Trophoblast cell (in vitro differentiated cells and primary cell): ENCODE measurements at regions not wholly inside any gene's neighbourhood (a gene's known extent, or its start where the extent isn't known, plus 50 kb on each side); places are given as distances from the start of the nearest gene placed in this dataset.

Experiments used
- DNase-seq, 2 donors: peaks; one replicate each; pipeline ENCODE4 v3.0.0-alpha.2; 2016
- H2AFZ ChIP-seq: 2 replicates; pipeline ENCODE4 v1.6.1; 2013; ENCODE audit warnings: low read length, moderate library complexity, mild to moderate bottlenecking; ENCODE audit not compliant: insufficient read depth, poor library complexity
- H2AK5ac ChIP-seq: 2 replicates; pipeline ENCODE4 v1.6.1; 2013; ENCODE audit warnings: mild to moderate bottlenecking, low read length
- H2BK120ac ChIP-seq: 2 replicates; pipeline ENCODE4 v1.6.1; 2013; ENCODE audit warnings: low read length, mild to moderate bottlenecking, moderate library complexity; ENCODE audit not compliant: insufficient read depth, poor library complexity
- H2BK12ac ChIP-seq: 2 replicates; pipeline ENCODE4 v1.6.1; 2013; ENCODE audit warnings: mild to moderate bottlenecking, low read length, moderate library complexity
- H2BK5ac ChIP-seq: 2 replicates; pipeline ENCODE4 v1.6.1; 2013; ENCODE audit warnings: low read length, low read depth, moderate library complexity, mild to moderate bottlenecking; ENCODE audit not compliant: poor library complexity
- H3K14ac ChIP-seq: 2 replicates; pipeline ENCODE4 v1.6.1; 2013; ENCODE audit warnings: mild to moderate bottlenecking, low read length
- H3K18ac ChIP-seq: 2 replicates; pipeline ENCODE4 v1.6.1; 2013; ENCODE audit warnings: mild to moderate bottlenecking, low read length
- H3K23ac ChIP-seq: 2 replicates; pipeline ENCODE4 v1.6.1; 2013; ENCODE audit warnings: low read length
- H3K27ac ChIP-seq: 2 replicates; pipeline ENCODE4 v1.5.1; 2013; ENCODE audit warnings: low read depth, mild to moderate bottlenecking, inconsistent platforms, low read length, moderate library complexity
- H3K27me3 ChIP-seq: 2 replicates; pipeline ENCODE4 v1.6.1; 2013; ENCODE audit warnings: inconsistent platforms, mild to moderate bottlenecking, low read length, moderate library complexity; ENCODE audit not compliant: insufficient read depth
- H3K36me3 ChIP-seq, 2 experiments: 1 replicate in 1 of 2; 2 replicates in 1 of 2; pipeline ENCODE4 v1.6.1; 2013; ENCODE audit warnings: low read length in 2 of 2, mild to moderate bottlenecking in 2 of 2, moderate library complexity in 1 of 2; ENCODE audit not compliant: insufficient read depth in 2 of 2, control insufficient read depth in 1 of 2
- H3K4ac ChIP-seq: 2 replicates; pipeline ENCODE4 v1.6.1; 2013; ENCODE audit warnings: low read depth, mild to moderate bottlenecking, low read length, moderate library complexity
- H3K4me1 ChIP-seq, 2 experiments: 1 replicate in 1 of 2; 2 replicates in 1 of 2; pipeline ENCODE4 v1.6.1; 2013; ENCODE audit warnings: low read length in 2 of 2, mild to moderate bottlenecking in 2 of 2, moderate library complexity in 1 of 2; ENCODE audit not compliant: insufficient read depth in 2 of 2, control insufficient read depth in 1 of 2
- H3K4me2 ChIP-seq: 2 replicates; pipeline ENCODE4 v1.6.1; 2013; ENCODE audit warnings: inconsistent platforms, mild to moderate bottlenecking, low read length, moderate library complexity
- H3K4me3 ChIP-seq: 2 replicates; pipeline ENCODE4 v1.5.1; 2013; ENCODE audit warnings: mild to moderate bottlenecking, low read depth, low read length, inconsistent platforms
- H3K79me1 ChIP-seq: one replicate; pipeline ENCODE4 v1.6.1; 2013; ENCODE audit warnings: low read length
- H3K79me2 ChIP-seq: 2 replicates; pipeline ENCODE4 v1.6.1; 2013; ENCODE audit warnings: low read length, mild to moderate bottlenecking; ENCODE audit not compliant: control insufficient read depth, insufficient read depth, poor library complexity
- H3K9ac ChIP-seq: 2 replicates; pipeline ENCODE4 v1.6.1; 2013; ENCODE audit warnings: mild to moderate bottlenecking, low read length
- H3K9me3 ChIP-seq: 2 replicates; pipeline ENCODE4 v1.6.1; 2013; ENCODE audit warnings: low read depth, mild to moderate bottlenecking, control low read depth, inconsistent platforms, low read length; ENCODE audit not compliant: insufficient read depth
- H4K12ac ChIP-seq: 2 replicates; pipeline ENCODE4 v1.6.1; 2013; ENCODE audit warnings: low read depth, mild to moderate bottlenecking, low read length, moderate library complexity
- H4K8ac ChIP-seq: 2 replicates; pipeline ENCODE4 v1.6.1; 2013; ENCODE audit warnings: low read depth, mild to moderate bottlenecking, low read length, moderate library complexity
- H4K91ac ChIP-seq: one replicate; pipeline ENCODE4 v1.6.1; 2013; ENCODE audit warnings: low read depth, mild to moderate bottlenecking, low read length, moderate library complexity
- WGBS: extraction: QIAGEN DNeasy Blood & Tissue Kit; methylation state at CpG from one replicate; pipeline ENCODE4 v1.1.7; 2013; ENCODE audit warnings: missing lambda C conversion rate; ENCODE audit not compliant: insufficient read length, insufficient coverage; ENCODE audit errors: extremely low coverage; 5-methylcytosine and 5-hydroxymethylcytosine counted together

GRCh38 chr1:204775546-204775945, 90.0 kb upstream of the LRRN2 start:
- H4K12ac ChIP-seq = no peak overlapping the region
- no peak overlapping the region for H2BK12ac ChIP-seq
- no CpG with 5 or more reads among the region's 4 CpGs for WGBS
- no peaks in the 10 kb centered on the region for H3K79me1 ChIP-seq
- no peak overlapping the region for H3K23ac ChIP-seq
- H3K4ac ChIP-seq = no peak overlapping the region
- H3K36me3 ChIP-seq = no peaks in the 10 kb centered on the region
- H4K91ac ChIP-seq = no peak overlapping the region
- no peak for DNase-seq
- H3K4me3 ChIP-seq = no peak overlapping the region
- no peak overlapping the region for H2BK5ac ChIP-seq
- no peaks in the 10 kb centered on the region for H3K4me1 ChIP-seq
- H3K14ac ChIP-seq = no peak overlapping the region
- H2AK5ac ChIP-seq = no peak overlapping the region
- H3K9me3 ChIP-seq = no peaks in the 10 kb centered on the region
- no peak overlapping the region for H4K8ac ChIP-seq
- H3K18ac ChIP-seq = no peak overlapping the region
- no peak overlapping the region for H2BK120ac ChIP-seq
- H3K27me3 ChIP-seq = no peaks in the 10 kb centered on the region
- H3K27ac ChIP-seq = no peak overlapping the region
- H3K9ac ChIP-seq = no peak overlapping the region
- H3K4me2 ChIP-seq = no peak overlapping the region
- no peaks in the 10 kb centered on the region for H3K79me2 ChIP-seq
- H2AFZ ChIP-seq = no peak overlapping the region

- WGBS = no CpG with 5 or more reads among the region's 7 CpGs
- H3K79me1 ChIP-seq = no peaks in the 10 kb centered on the region
- no peak overlapping the region for H3K9ac ChIP-seq
- H3K4me2 ChIP-seq = no peak overlapping the region
- no peak overlapping the region for H3K23ac ChIP-seq
- no peaks in the 10 kb centered on the region for H3K79me2 ChIP-seq
- H2AK5ac ChIP-seq = no peak overlapping the region
- H4K8ac ChIP-seq = no peak overlapping the region
- H3K36me3 ChIP-seq = no peaks in the 10 kb centered on the region
- H3K9me3 ChIP-seq = no peaks in the 10 kb centered on the region
- H4K91ac ChIP-seq = no peak overlapping the region
- no peak for DNase-seq
- H4K12ac ChIP-seq = no peak overlapping the region
- no peak overlapping the region for H3K14ac ChIP-seq
- no peak overlapping the region for H2AFZ ChIP-seq
- H3K4me1 ChIP-seq = no peaks in the 10 kb centered on the region
- no peaks in the 10 kb centered on the region for H3K27me3 ChIP-seq
- H2BK5ac ChIP-seq = no peak overlapping the region
- H3K27ac ChIP-seq = no peak overlapping the region
- H3K4me3 ChIP-seq = no peak overlapping the region
- H2BK12ac ChIP-seq = no peak overlapping the region
- no peak overlapping the region for H3K18ac ChIP-seq
- H3K4ac ChIP-seq = no peak overlapping the region
- H2BK120ac ChIP-seq = no peak overlapping the region
These were observed 92.1 kb upstream of the LRRN2 start for GRCh38 chr1:204777591-204777990.

GRCh38 chr1:204780630-204781029, 90.0 kb upstream of the NFASC start:
- Histone ChIP-seq H3K18ac (no peak overlapping the region), H4K12ac (no peak overlapping the region), H2AFZ (no peak overlapping the region), H2BK120ac (no peak overlapping the region), H3K36me3 (no peaks in the 10 kb centered on the region), H2BK5ac (no peak overlapping the region), H2AK5ac (no peak overlapping the region), H3K9me3 (no peaks in the 10 kb centered on the region), H3K23ac (no peak overlapping the region), H4K8ac (no peak overlapping the region), H3K4me3 (no peak overlapping the region), H3K27me3 (no peaks in the 10 kb centered on the region), H2BK12ac (no peak overlapping the region), H3K27ac (no peak overlapping the region), H3K14ac (no peak overlapping the region), H3K4me2 (no peak overlapping the region), H3K4me1 (no peaks in the 10 kb centered on the region), H3K9ac (no peak overlapping the region), H4K91ac (no peak overlapping the region), H3K4ac (no peak overlapping the region), H3K79me1 (no peaks in the 10 kb centered on the region), H3K79me2 (no peaks in the 10 kb centered on the region)
- no CpG with 5 or more reads among the region's 3 CpGs for WGBS
- peak in 1 of 2 donors; percentile 61 for DNase-seq

GRCh38 chr1:204782118-204782700, 88.5 kb upstream of the NFASC start:
- H3K27ac ChIP-seq = no peak overlapping the region
- no peak overlapping the region for H3K18ac ChIP-seq
- H3K14ac ChIP-seq = no peak overlapping the region
- no peak overlapping the region for H3K4me2 ChIP-seq
- H3K9me3 ChIP-seq = no peaks in the 10 kb centered on the region
- no peak overlapping the region for H4K12ac ChIP-seq
- no peak overlapping the region for H4K91ac ChIP-seq
- no peak overlapping the region for H3K4ac ChIP-seq
- H3K4me3 ChIP-seq = no peak overlapping the region
- no peak overlapping the region for H2AFZ ChIP-seq
- H2BK120ac ChIP-seq = no peak overlapping the region
- no peak for DNase-seq
- H3K27me3 ChIP-seq = no peaks in the 10 kb centered on the region
- no peak overlapping the region for H4K8ac ChIP-seq
- WGBS = no CpG with 5 or more reads among the region's 4 CpGs
- H2AK5ac ChIP-seq = no peak overlapping the region
- H2BK12ac ChIP-seq = no peak overlapping the region
- no peaks in the 10 kb centered on the region for H3K79me2 ChIP-seq
- no peak overlapping the region for H3K23ac ChIP-seq
- H3K36me3 ChIP-seq = no peaks in the 10 kb centered on the region
- H3K9ac ChIP-seq = no peak overlapping the region
- H3K4me1 ChIP-seq = no peaks in the 10 kb centered on the region
- H2BK5ac ChIP-seq = no peak overlapping the region
- no peaks in the 10 kb centered on the region for H3K79me1 ChIP-seq
